IMR-90 (cell line): ENCODE measurements at regions not wholly inside any gene's neighbourhood (a gene's known extent, or its start where the extent isn't known, plus 50 kb on each side); places are given as distances from the start of the nearest gene placed in this dataset.

Experiments
- ATAC-seq: fragments of 200-7000 bp; cut with Tn5 transposase; 2 replicates; pipeline ENCODE4 v1.9.1; 2020; ENCODE audit warnings: low read depth, mild to moderate bottlenecking, moderate library complexity
- BruUV-seq: library from RNA; stranded (reverse); fragments of 400-500 nt; replicated peaks from 2 replicates; lab custom pipeline; 2021; lab: Mats Ljungman, UMichigan
- CTCF ChIA-PET: fragments of 300-600 bp; formaldehyde crosslinking; extraction: SDS; loops from one replicate; lab custom pipeline; 2021; ENCODE audit warnings: antibody characterized with exemption; lab: Yijun Ruan, JAX
- POLR2A ChIA-PET: fragments of 300-600 bp; sonication (Branson Sonifier 250); formaldehyde crosslinking; loops from one replicate; lab custom pipeline; 2022; ENCODE audit warnings: antibody characterized with exemption; ENCODE audit not compliant: unreplicated experiment; lab: Charles Lee
- DNase-seq: peaks from one replicate; pipeline ENCODE4 v3.0.0; 2013
- H2AFZ ChIP-seq: replicated peaks from 2 replicates; pipeline ENCODE3; 2013; ENCODE audit warnings: low read length, mild to moderate bottlenecking; ENCODE audit not compliant: poor library complexity
- H2AK5ac ChIP-seq: 2 replicates; pipeline ENCODE4 v1.6.1; 2013; ENCODE audit warnings: low read depth, low read length, inconsistent platforms
- H2AK9ac ChIP-seq: replicated peaks from 2 replicates; pipeline ENCODE3; 2013; ENCODE audit warnings: mild to moderate bottlenecking, low read depth, low read length, moderate library complexity; ENCODE audit not compliant: poor library complexity
- H2BK120ac ChIP-seq: 2 replicates; pipeline ENCODE4 v1.6.1; 2013; ENCODE audit warnings: low read depth, low read length, inconsistent platforms
- H2BK15ac ChIP-seq: 3 replicates; pipeline ENCODE4 v1.6.1; 2013; ENCODE audit warnings: low read depth, low read length, inconsistent platforms
- H2BK20ac ChIP-seq: 2 replicates; pipeline ENCODE4 v1.6.1; 2013; ENCODE audit warnings: low read depth, mild to moderate bottlenecking, inconsistent platforms, low read length, moderate library complexity
- H2BK5ac ChIP-seq: 2 replicates; pipeline ENCODE4 v1.6.1; 2013; ENCODE audit warnings: mild to moderate bottlenecking, low read depth, low read length, inconsistent platforms; ENCODE audit not compliant: poor library complexity, severe bottlenecking
- H3K14ac ChIP-seq: replicated peaks from 2 replicates; pipeline ENCODE4 v1.6.1; 2013; ENCODE audit warnings: low read depth, low read length, inconsistent platforms
- H3K18ac ChIP-seq: 2 replicates; pipeline ENCODE4 v1.6.1; 2013; ENCODE audit warnings: low read depth, low read length, control low read depth
- H3K23ac ChIP-seq: 2 replicates; pipeline ENCODE4 v1.6.1; 2013; ENCODE audit warnings: low read depth, low read length, inconsistent platforms
- H3K27ac ChIP-seq: 2 replicates; pipeline ENCODE4 v1.5.1; 2013; ENCODE audit warnings: mild to moderate bottlenecking, control low read depth, low read length; ENCODE audit not compliant: insufficient read depth
- H3K27me3 ChIP-seq: 2 replicates; pipeline ENCODE4 v1.6.1; 2013; ENCODE audit warnings: low read length; ENCODE audit not compliant: control insufficient read depth, insufficient read depth
- H3K36me3 ChIP-seq: 2 replicates; pipeline ENCODE4 v1.6.1; 2013; ENCODE audit warnings: low read length, mixed read lengths; ENCODE audit not compliant: control insufficient read depth, insufficient read depth
- H3K4ac ChIP-seq: 2 replicates; pipeline ENCODE4 v1.6.1; 2013; ENCODE audit warnings: low read depth, low read length, inconsistent platforms
- H3K4me1 ChIP-seq: 2 replicates; pipeline ENCODE4 v1.6.1; 2013; ENCODE audit warnings: low read length, mixed read lengths; ENCODE audit not compliant: control insufficient read depth, insufficient read depth
- H3K4me2 ChIP-seq: 2 replicates; pipeline ENCODE4 v1.6.1; 2013; ENCODE audit warnings: low read depth, mild to moderate bottlenecking, control low read depth, low read length, moderate library complexity
- H3K4me3 ChIP-seq: 2 replicates; pipeline ENCODE4 v1.5.1; 2013; ENCODE audit warnings: low read depth, mild to moderate bottlenecking, control low read depth, low read length, moderate library complexity; ENCODE audit not compliant: insufficient read depth
- H3K56ac ChIP-seq: 2 replicates; pipeline ENCODE4 v1.6.1; 2013; ENCODE audit warnings: low read length, inconsistent platforms; ENCODE audit not compliant: insufficient read depth; ENCODE audit errors: extremely low read depth
- H3K79me1 ChIP-seq, 2 experiments: 2 replicates each; pipeline ENCODE4 v1.6.1; 2013; ENCODE audit warnings: low read length in 2 of 2, inconsistent platforms in 1 of 2, low read depth in 1 of 2
- H3K9ac ChIP-seq: 2 replicates; pipeline ENCODE4 v1.6.1; 2013; ENCODE audit warnings: low read depth, low read length, control low read depth
- H3K9me1 ChIP-seq: 2 replicates; pipeline ENCODE4 v1.6.1; 2013; ENCODE audit warnings: low read length, inconsistent platforms; ENCODE audit not compliant: insufficient read depth
- H3K9me3 ChIP-seq: 2 replicates; pipeline ENCODE4 v1.6.1; 2013; ENCODE audit warnings: low read length; ENCODE audit not compliant: control insufficient read depth, insufficient read depth
- H4K20me1 ChIP-seq: 2 replicates; pipeline ENCODE4 v1.6.1; 2013; ENCODE audit warnings: low read length, inconsistent platforms; ENCODE audit not compliant: insufficient read depth
- H4K5ac ChIP-seq: 2 replicates; pipeline ENCODE4 v1.6.1; 2013; ENCODE audit warnings: mild to moderate bottlenecking, low read depth, low read length, control low read depth
- H4K8ac ChIP-seq, 2 experiments: 2 replicates each; pipeline ENCODE4 v1.6.1; 2013; ENCODE audit warnings: low read depth in 2 of 2, low read length in 2 of 2, control low read depth in 1 of 2, inconsistent platforms in 1 of 2
- H4K91ac ChIP-seq: 2 replicates; pipeline ENCODE4 v1.6.1; 2013; ENCODE audit warnings: low read depth, low read length, inconsistent platforms; ENCODE audit not compliant: insufficient read depth
- BHLHE40 ChIP-seq: fragments of 150-350 bp; IDR thresholded peaks from 2 replicates; pipeline ENCODE4 v1.6.1; 2016; ENCODE audit warnings: mild to moderate bottlenecking, low read depth, low read length
- CEBPB ChIP-seq: IDR thresholded peaks from 2 replicates; pipeline ENCODE4 v1.6.1; 2012; ENCODE audit warnings: low read depth, low read length, improper control_type of control experiment
- CHD1 ChIP-seq: IDR thresholded peaks from 2 replicates; pipeline ENCODE4 v1.6.1; 2012; ENCODE audit warnings: low read depth, low read length, improper control_type of control experiment
- FOS ChIP-seq: fragments of 150-350 bp; IDR thresholded peaks from 2 replicates; pipeline ENCODE4 v1.6.1; 2016; ENCODE audit warnings: low read depth, low read length
- MAFK ChIP-seq: IDR thresholded peaks from 2 replicates; pipeline ENCODE4 v1.6.1; 2012; ENCODE audit warnings: low read depth, low read length, improper control_type of control experiment
- MAZ ChIP-seq: IDR thresholded peaks from 2 replicates; pipeline ENCODE4 v1.6.1; 2012; ENCODE audit warnings: low read depth, mild to moderate bottlenecking, low read length, improper control_type of control experiment, moderate library complexity, borderline replicate concordance
- MXI1 ChIP-seq: IDR thresholded peaks from 2 replicates; pipeline ENCODE4 v1.6.1; 2012; ENCODE audit warnings: low read depth, mild to moderate bottlenecking, low read length, moderate library complexity, borderline replicate concordance
- NFE2L2 ChIP-seq: fragments of 150-350 bp; IDR thresholded peaks from 2 replicates; pipeline ENCODE4 v1.6.1; 2016; ENCODE audit warnings: low read depth, mild to moderate bottlenecking, low read length
- POLR2A ChIP-seq: IDR thresholded peaks from 2 replicates; pipeline ENCODE4 v1.6.1; 2012; ENCODE audit warnings: mild to moderate bottlenecking, low read depth, low read length
- RAD21 ChIP-seq: IDR thresholded peaks from 2 replicates; pipeline ENCODE4 v1.6.1; 2012; ENCODE audit warnings: low read length, improper control_type of control experiment
- RCOR1 ChIP-seq: IDR thresholded peaks from 2 replicates; pipeline ENCODE4 v1.6.1; 2012; ENCODE audit warnings: mild to moderate bottlenecking, low read length, improper control_type of control experiment; ENCODE audit not compliant: insufficient replicate concordance
- RFX5 ChIP-seq: IDR thresholded peaks from 2 replicates; pipeline ENCODE4 v1.8.0; 2012; ENCODE audit warnings: low read depth, mild to moderate bottlenecking, low read length, moderate library complexity
- SMC3 ChIP-seq: fragments of 150-350 bp; IDR thresholded peaks from 2 replicates; pipeline ENCODE4 v1.6.1; 2016; ENCODE audit warnings: low read depth, mild to moderate bottlenecking, antibody characterized with exemption, low read length, moderate library complexity
- whole genome bisulfite sequencing, 2 experiments: methylation state at CpG; one replicate each; pipeline versions ENCODE4 v1.1.5 to v1.1.7; 2013; ENCODE audit warnings: missing lambda C conversion rate in 2 of 2; ENCODE audit not compliant: insufficient read length in 1 of 2; ENCODE audit errors: extremely low coverage in 2 of 2; 5-methylcytosine and 5-hydroxymethylcytosine counted together
- dilution Hi-C: fragments of 300-500 bp; cut with HindIII; formaldehyde crosslinking; loops from one replicate; pipeline ENCODE4 v1.14.3; 2018; ENCODE audit warnings: low sequenced_read_pairs; ENCODE audit not compliant: unreplicated experiment
- in situ Hi-C: fragments of 300-500 bp; cut with MboI; formaldehyde crosslinking; loops from 3 replicates; pipeline ENCODE4 v1.14.3; 2019; ENCODE audit warnings: low sequenced_read_pairs, inconsistent platforms, mixed read lengths
- intact Hi-C: fragments of 100-400 bp; cut with micrococcal nuclease; formaldehyde crosslinking; loops from 2 replicates; pipeline ENCODE4 v1.10.0; 2022
- TF ChIP-seq, protein P1 (sequence below): fragments of 150-350 bp; IDR thresholded peaks from 2 replicates; pipeline ENCODE4 v1.6.1; 2016; ENCODE audit warnings: low read depth, mild to moderate bottlenecking, low read length, moderate library complexity, borderline replicate concordance
- TF ChIP-seq, protein P2 (sequence below): fragments of 150-350 bp; IDR thresholded peaks from 2 replicates; pipeline ENCODE4 v1.6.1; 2017; ENCODE audit warnings: mild to moderate bottlenecking, antibody characterized with exemption, low read length, low read depth
- TF ChIP-seq, protein P3 (sequence below): conservative IDR thresholded peaks from 2 replicates; pipeline ENCODE4 v1.5.1; 2012; ENCODE audit warnings: mild to moderate bottlenecking, low read depth, low read length, improper control_type of control experiment

DNA sequence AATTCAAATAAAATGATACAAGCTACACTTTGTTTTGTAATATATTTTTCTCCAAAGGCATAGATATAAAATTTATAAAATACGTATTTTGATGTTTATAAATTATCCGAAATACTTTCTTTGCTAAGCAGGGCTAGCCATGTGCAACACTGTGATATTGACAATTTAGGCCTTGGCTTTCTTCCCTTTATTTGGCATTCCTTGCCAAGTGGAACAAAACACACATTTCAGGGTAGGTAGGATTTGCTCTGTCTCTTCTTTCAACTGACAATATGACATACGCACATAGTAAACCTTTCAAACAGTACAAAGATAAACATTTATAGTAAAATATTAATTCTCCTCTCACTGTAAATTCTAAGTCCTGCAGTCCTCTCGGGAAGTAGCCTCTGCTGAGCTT is 103.3 kb upstream of the POT1 start:
- dilution Hi-C loops = no loop called here
- H4K91ac ChIP-seq = no peak overlapping the region
- H2BK5ac ChIP-seq = no peak overlapping the region
- no peak overlapping the region for H2BK15ac ChIP-seq
- no peaks in the 10 kb centered on the region for H3K9me3 ChIP-seq
- CTCF ChIA-PET = interaction anchor here (0.6 kb wide), 1 partner anchor 881 kb away, joined by 3 read pairs; no protein-coding TSS in a partner anchor
- H3K4me3 ChIP-seq = no peak overlapping the region
- no peak overlapping the region for H3K4ac ChIP-seq
- no peak overlapping the region for H3K18ac ChIP-seq
- H4K5ac ChIP-seq = no peak overlapping the region
- H3K79me1 ChIP-seq = no peaks in the 10 kb centered on the region
- no peak overlapping the region for H2BK120ac ChIP-seq
- no TSS peak for BruUV-seq
- no peaks in the 10 kb centered on the region for H4K20me1 ChIP-seq
- no peak overlapping the region for H3K56ac ChIP-seq
- no peak overlapping the region for H3K23ac ChIP-seq
- TF ChIP-seq, protein P1, sequence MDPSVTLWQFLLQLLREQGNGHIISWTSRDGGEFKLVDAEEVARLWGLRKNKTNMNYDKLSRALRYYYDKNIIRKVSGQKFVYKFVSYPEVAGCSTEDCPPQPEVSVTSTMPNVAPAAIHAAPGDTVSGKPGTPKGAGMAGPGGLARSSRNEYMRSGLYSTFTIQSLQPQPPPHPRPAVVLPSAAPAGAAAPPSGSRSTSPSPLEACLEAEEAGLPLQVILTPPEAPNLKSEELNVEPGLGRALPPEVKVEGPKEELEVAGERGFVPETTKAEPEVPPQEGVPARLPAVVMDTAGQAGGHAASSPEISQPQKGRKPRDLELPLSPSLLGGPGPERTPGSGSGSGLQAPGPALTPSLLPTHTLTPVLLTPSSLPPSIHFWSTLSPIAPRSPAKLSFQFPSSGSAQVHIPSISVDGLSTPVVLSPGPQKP = no peak
- TF ChIP-seq POLR2A (no peak), RAD21 (no peak), BHLHE40 (no peak), SMC3 (no peak), MAZ (no peak), MAFK (no peak), FOS (no peak), CHD1 (no peak), RCOR1 (no peak), CEBPB (no peak), NFE2L2 (no peak), RFX5 (no peak), MXI1 (no peak)
- TF ChIP-seq, protein P2, sequence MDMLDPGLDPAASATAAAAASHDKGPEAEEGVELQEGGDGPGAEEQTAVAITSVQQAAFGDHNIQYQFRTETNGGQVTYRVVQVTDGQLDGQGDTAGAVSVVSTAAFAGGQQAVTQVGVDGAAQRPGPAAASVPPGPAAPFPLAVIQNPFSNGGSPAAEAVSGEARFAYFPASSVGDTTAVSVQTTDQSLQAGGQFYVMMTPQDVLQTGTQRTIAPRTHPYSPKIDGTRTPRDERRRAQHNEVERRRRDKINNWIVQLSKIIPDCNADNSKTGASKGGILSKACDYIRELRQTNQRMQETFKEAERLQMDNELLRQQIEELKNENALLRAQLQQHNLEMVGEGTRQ = no peak
- TF ChIP-seq, protein P3, sequence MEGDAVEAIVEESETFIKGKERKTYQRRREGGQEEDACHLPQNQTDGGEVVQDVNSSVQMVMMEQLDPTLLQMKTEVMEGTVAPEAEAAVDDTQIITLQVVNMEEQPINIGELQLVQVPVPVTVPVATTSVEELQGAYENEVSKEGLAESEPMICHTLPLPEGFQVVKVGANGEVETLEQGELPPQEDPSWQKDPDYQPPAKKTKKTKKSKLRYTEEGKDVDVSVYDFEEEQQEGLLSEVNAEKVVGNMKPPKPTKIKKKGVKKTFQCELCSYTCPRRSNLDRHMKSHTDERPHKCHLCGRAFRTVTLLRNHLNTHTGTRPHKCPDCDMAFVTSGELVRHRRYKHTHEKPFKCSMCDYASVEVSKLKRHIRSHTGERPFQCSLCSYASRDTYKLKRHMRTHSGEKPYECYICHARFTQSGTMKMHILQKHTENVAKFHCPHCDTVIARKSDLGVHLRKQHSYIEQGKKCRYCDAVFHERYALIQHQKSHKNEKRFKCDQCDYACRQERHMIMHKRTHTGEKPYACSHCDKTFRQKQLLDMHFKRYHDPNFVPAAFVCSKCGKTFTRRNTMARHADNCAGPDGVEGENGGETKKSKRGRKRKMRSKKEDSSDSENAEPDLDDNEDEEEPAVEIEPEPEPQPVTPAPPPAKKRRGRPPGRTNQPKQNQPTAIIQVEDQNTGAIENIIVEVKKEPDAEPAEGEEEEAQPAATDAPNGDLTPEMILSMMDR = no peak
- no peak overlapping the region for H3K27ac ChIP-seq
- H3K4me2 ChIP-seq = no peak overlapping the region
- H2AK5ac ChIP-seq = no peak overlapping the region
- DNase-seq (no peak), ATAC-seq (no peak)
- intact Hi-C loops = no loop called here
- in situ Hi-C loops = no loop called here
- H4K8ac ChIP-seq = no peak overlapping the region
- no peak overlapping the region for H3K14ac ChIP-seq
- H3K4me1 ChIP-seq = no peaks in the 10 kb centered on the region
- H3K9me1 ChIP-seq = no peaks in the 10 kb centered on the region
- no peak overlapping the region for H2AK9ac ChIP-seq
- POLR2A ChIA-PET = no interaction called here
- H3K9ac ChIP-seq = no peak overlapping the region
- H2AFZ ChIP-seq = no peak overlapping the region
- no peaks in the 10 kb centered on the region for H3K36me3 ChIP-seq
- no peaks in the 10 kb centered on the region for H3K27me3 ChIP-seq
- no peak overlapping the region for H2BK20ac ChIP-seq
- no CpG with 5 or more reads among the region's 4 CpGs for WGBS, 2 experiments
